ENCODE measurements at regions not wholly inside any gene's neighbourhood (a gene's known extent, or its start where the extent isn't known, plus 50 kb on each side); places are given as distances from the start of the nearest gene placed in this dataset.

- H3K27me3 ChIP-seq: no peaks in the 10 kb centered on the region
- in situ Hi-C loops (cut with MboI; ENCODE audit: low pct_ligation_motif_present in 1 of 4, low pct_unique_long_range_greater_than_20kb in 1 of 4, low sequenced_read_pairs in 3 of 4): no loop called here
- intact Hi-C loops (cut with DNase I; ENCODE audit: low total_unique reads): no loop called here
- DNase-seq: no peak
- WGBS, 2 donors (ENCODE audit: low coverage in 1 of 2): 93% methylated on average over 6 of the region's 6 CpGs; no CpG with 5 or more reads in 1 of the 2 donors
- peaks cover 0 to 12% (median 6%) of the 10 kb centered on the region in 4 donors for H3K4me1 ChIP-seq
- H3K36me3 ChIP-seq: no peaks in the 10 kb centered on the region
- TF ChIP-seq, protein P1, sequence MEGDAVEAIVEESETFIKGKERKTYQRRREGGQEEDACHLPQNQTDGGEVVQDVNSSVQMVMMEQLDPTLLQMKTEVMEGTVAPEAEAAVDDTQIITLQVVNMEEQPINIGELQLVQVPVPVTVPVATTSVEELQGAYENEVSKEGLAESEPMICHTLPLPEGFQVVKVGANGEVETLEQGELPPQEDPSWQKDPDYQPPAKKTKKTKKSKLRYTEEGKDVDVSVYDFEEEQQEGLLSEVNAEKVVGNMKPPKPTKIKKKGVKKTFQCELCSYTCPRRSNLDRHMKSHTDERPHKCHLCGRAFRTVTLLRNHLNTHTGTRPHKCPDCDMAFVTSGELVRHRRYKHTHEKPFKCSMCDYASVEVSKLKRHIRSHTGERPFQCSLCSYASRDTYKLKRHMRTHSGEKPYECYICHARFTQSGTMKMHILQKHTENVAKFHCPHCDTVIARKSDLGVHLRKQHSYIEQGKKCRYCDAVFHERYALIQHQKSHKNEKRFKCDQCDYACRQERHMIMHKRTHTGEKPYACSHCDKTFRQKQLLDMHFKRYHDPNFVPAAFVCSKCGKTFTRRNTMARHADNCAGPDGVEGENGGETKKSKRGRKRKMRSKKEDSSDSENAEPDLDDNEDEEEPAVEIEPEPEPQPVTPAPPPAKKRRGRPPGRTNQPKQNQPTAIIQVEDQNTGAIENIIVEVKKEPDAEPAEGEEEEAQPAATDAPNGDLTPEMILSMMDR (IDR thresholded peaks at IDR 0.05): no peak
- TF ChIP-seq POLR2A (IDR thresholded peaks at IDR 0.05) (no peak), EP300 (IDR thresholded peaks at IDR 0.05; ENCODE audit: low read depth) (no peak), POLR2AphosphoS5 (IDR thresholded peaks at IDR 0.05) (no peak)
- no peaks in the 10 kb centered on the region for H3K9me3 ChIP-seq
- no peak overlapping the region for H3K4me3 ChIP-seq
- no peak overlapping the region for H3K27ac ChIP-seq
Observed at GRCh38 chr2:8393506-8393905, 288.4 kb upstream of the ID2 start.

- intact Hi-C loops (cut with DNase I; ENCODE audit: low total_unique reads): no loop called here
- 84 to 98% methylated on average over 4 to 5 of the region's 5 CpGs for WGBS, 2 donors (ENCODE audit: low coverage in 1 of 2)
Observed at GRCh38 chr2:8394131-8394530, 287.7 kb upstream of the ID2 start.

DNA sequence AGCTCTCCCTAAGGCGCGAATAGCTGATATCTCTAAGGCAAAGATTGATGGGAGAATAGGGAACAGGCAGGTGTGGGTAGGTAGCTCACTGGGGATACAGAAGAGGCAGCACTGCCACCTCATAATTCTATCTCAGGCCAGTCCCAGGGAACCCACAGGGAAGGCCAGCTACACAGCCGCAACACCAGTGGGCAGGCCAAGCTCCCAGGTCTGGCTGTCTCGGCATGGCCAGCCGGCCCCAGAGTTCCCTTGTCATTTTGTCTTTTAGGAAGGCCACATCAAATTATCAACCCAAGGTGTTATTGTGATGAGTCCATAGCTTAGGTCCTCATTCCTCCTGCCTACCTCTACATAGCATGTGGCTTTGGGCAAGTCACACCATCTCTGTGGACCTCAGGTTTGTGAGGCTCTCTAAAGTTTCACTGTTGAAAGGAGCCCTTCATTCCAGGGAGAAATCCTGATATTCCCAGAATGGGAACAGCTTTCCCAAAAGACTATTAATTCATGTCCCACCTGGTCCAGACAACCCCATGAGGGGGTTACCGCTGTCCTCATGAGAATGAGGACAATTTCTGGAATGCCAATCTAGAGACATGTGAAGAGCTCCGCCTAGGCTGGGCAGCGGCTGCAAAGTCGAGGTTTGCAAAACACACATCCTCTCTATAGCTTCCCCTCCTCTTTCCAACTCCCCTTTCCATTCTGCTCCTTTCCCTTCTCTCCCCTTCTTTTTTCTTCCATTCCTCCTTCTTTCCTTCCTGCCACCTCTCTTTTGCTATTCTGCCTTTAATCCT, 287.1 kb upstream of the ID2 start:
- Histone ChIP-seq H3K27ac (no peak overlapping the region), H3K4me3 (no peak overlapping the region), H3K4me1 (no peaks in the 10 kb centered on the region), H3K9me3 (no peaks in the 10 kb centered on the region), H3K27me3 (no peaks in the 10 kb centered on the region), H3K36me3 (no peaks in the 10 kb centered on the region)
- TF ChIP-seq POLR2AphosphoS5 (IDR thresholded peaks at IDR 0.05): no peak
- TF ChIP-seq, protein P1 (IDR thresholded peaks at IDR 0.05): no peak
- TF ChIP-seq EP300 (IDR thresholded peaks at IDR 0.05; ENCODE audit: low read depth): no peak
- no peak for TF ChIP-seq POLR2A (IDR thresholded peaks at IDR 0.05)
- in situ Hi-C loops (cut with MboI; ENCODE audit: low pct_ligation_motif_present in 1 of 4, low pct_unique_long_range_greater_than_20kb in 1 of 4, low sequenced_read_pairs in 3 of 4): no loop called here
- intact Hi-C loops (cut with DNase I; ENCODE audit: low total_unique reads): no loop called here
- 89 to 95% methylated on average over 3 to 9 of the region's 9 CpGs for WGBS, 2 donors (ENCODE audit: low coverage in 1 of 2)
- DNase-seq: no peak

More at GRCh38 chr2:8394131-8394530, 287.7 kb upstream of the ID2 start:
- H3K27ac ChIP-seq: no peak overlapping the region
- H3K27me3 ChIP-seq: no peaks in the 10 kb centered on the region
- DNase-seq: no peak
- no peak for TF ChIP-seq EP300 (IDR thresholded peaks at IDR 0.05; ENCODE audit: low read depth)
- no peak for TF ChIP-seq POLR2A (IDR thresholded peaks at IDR 0.05)
- TF ChIP-seq, protein P1 (IDR thresholded peaks at IDR 0.05): no peak
- TF ChIP-seq POLR2AphosphoS5 (IDR thresholded peaks at IDR 0.05): no peak
- H3K4me3 ChIP-seq: no peak overlapping the region
- H3K9me3 ChIP-seq: no peaks in the 10 kb centered on the region
- H3K36me3 ChIP-seq: no peaks in the 10 kb centered on the region
- peaks cover 0 to 6% (median 3%) of the 10 kb centered on the region in 4 donors for H3K4me1 ChIP-seq
- in situ Hi-C loops (cut with MboI; ENCODE audit: low pct_ligation_motif_present in 1 of 4, low pct_unique_long_range_greater_than_20kb in 1 of 4, low sequenced_read_pairs in 3 of 4): no loop called here

DNA sequence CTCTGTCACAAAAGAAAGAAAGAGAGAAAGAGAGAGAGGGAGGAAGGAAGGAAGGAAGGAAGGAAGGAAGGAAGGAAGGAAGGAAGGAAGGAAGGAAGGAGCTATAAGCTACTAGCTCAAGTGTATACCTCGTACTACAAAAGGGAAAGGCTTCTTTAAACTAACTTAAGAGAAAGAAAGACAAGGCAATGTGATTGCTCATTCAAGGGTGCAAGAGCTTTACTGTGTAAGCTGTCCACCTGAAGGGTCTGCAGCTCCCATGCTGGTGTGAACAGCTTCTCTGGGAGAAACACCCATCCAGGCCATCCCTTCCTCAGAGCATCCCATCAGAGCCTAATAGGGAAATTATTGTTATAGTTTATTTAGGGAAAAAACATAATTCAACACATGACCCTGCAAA, 286.1 kb upstream of the ID2 start:
- Histone ChIP-seq H3K27me3 (no peaks in the 10 kb centered on the region), H3K9me3 (no peaks in the 10 kb centered on the region), H3K4me1 (no peaks in the 10 kb centered on the region), H3K4me3 (no peak overlapping the region), H3K27ac (no peak overlapping the region), H3K36me3 (no peaks in the 10 kb centered on the region)
- WGBS, 2 donors (ENCODE audit: low coverage in 1 of 2): 71 to 86% methylated on average over 1 of the region's 1 CpG
- TF ChIP-seq POLR2A (IDR thresholded peaks at IDR 0.05) (no peak), EP300 (IDR thresholded peaks at IDR 0.05; ENCODE audit: low read depth) (no peak), POLR2AphosphoS5 (IDR thresholded peaks at IDR 0.05) (no peak)
- TF ChIP-seq, protein P1 (IDR thresholded peaks at IDR 0.05): no peak
- intact Hi-C loops (cut with DNase I; ENCODE audit: low total_unique reads): no loop called here
- no peak for DNase-seq
- in situ Hi-C loops (cut with MboI; ENCODE audit: low pct_ligation_motif_present in 1 of 4, low pct_unique_long_range_greater_than_20kb in 1 of 4, low sequenced_read_pairs in 3 of 4): no loop called here
